Naive B cell (primary cell): ENCODE measurements at regions not wholly inside any gene's neighbourhood (a gene's known extent, or its start where the extent isn't known, plus 50 kb on each side); places are given as distances from the start of the nearest gene placed in this dataset.
A peak's percentile ranks its signal among the peaks of the same experiment; 100 is the strongest.

Source experiments
- ATAC-seq, 2 donors: fragments of 150-1000 bp; cut with Tn5 transposase; 2 replicates each; pipeline ENCODE4 v1.10.0; 2021; ENCODE audit warnings: low read depth in 2 of 2, mild to moderate bottlenecking in 2 of 2, moderate library complexity in 2 of 2
- DNase-seq: peaks from one replicate; pipeline ENCODE4 v3.0.0; 2022
- H3K27ac Mint-ChIP-seq, 6 donors: one replicate each; pipeline ENCODE4 v1.8.0; 2020 to 2022; ENCODE audit warnings: mild to moderate bottlenecking in 6 of 6, mixed read lengths in 6 of 6, moderate library complexity in 5 of 6, inconsistent platforms in 2 of 6
- H3K27me3 Mint-ChIP-seq, 3 donors: one replicate each; pipeline ENCODE4 v1.8.0; 2021 to 2022; ENCODE audit warnings: mixed read lengths in 3 of 3, mild to moderate bottlenecking in 1 of 3
- H3K36me3 Mint-ChIP-seq, 2 donors: one replicate each; pipeline ENCODE4 v1.8.0; 2020 to 2022; ENCODE audit warnings: mixed read lengths in 2 of 2, inconsistent platforms in 1 of 2, mild to moderate bottlenecking in 1 of 2
- H3K4me1 Mint-ChIP-seq, 3 donors: one replicate each; pipeline ENCODE4 v1.8.0; 2020 to 2022; ENCODE audit warnings: mixed read lengths in 3 of 3, inconsistent platforms in 1 of 3, mild to moderate bottlenecking in 1 of 3, moderate library complexity in 1 of 3
- H3K4me3 Mint-ChIP-seq, 8 donors: one replicate each; pipeline ENCODE4 v1.8.0; 2020 to 2022; ENCODE audit warnings: mild to moderate bottlenecking in 8 of 8, mixed read lengths in 8 of 8, moderate library complexity in 8 of 8, inconsistent platforms in 2 of 8
- H3K9me3 Mint-ChIP-seq, 7 donors: one replicate each; pipeline ENCODE4 v1.8.0; 2020 to 2022; ENCODE audit warnings: mixed read lengths in 7 of 7, mild to moderate bottlenecking in 5 of 7, inconsistent platforms in 2 of 7, moderate library complexity in 1 of 7

GRCh38 chr1:192418552-192419285 lies 101.9 kb downstream of the RGS21 start:
- Mint-ChIP-seq H3K36me3 (no peaks in the 10 kb centered on the region), H3K4me3 (no peak overlapping the region), H3K27ac (no peak overlapping the region), H3K4me1 (no peaks in the 10 kb centered on the region), H3K27me3 (peaks cover 0 to 12% (median 0%) of the 10 kb centered on the region in 3 donors), H3K9me3 (peaks cover 0 to 2% (median 0%) of the 10 kb centered on the region in 7 donors)
- ATAC-seq (no peak), DNase-seq (no peak)

GRCh38 chr1:192430644-192431043 lies 113.9 kb downstream of the RGS21 start:
- Mint-ChIP-seq H3K4me3 (no peak overlapping the region), H3K27me3 (peaks cover 0 to 4% (median 0%) of the 10 kb centered on the region in 3 donors), H3K9me3 (peaks cover 4 to 24% (median 17%) of the 10 kb centered on the region in 7 donors), H3K27ac (no peak overlapping the region), H3K4me1 (no peaks in the 10 kb centered on the region), H3K36me3 (peaks cover 0 to 8% of the 10 kb centered on the region in 2 donors)
- no peak for DNase-seq
- no peak for ATAC-seq

- peaks cover 0 to 8% (median 0%) of the 10 kb centered on the region in 3 donors for H3K27me3 Mint-ChIP-seq
- DNase-seq (no peak), ATAC-seq (no peak)
- peaks cover 0 to 11% (median 8%) of the 10 kb centered on the region in 7 donors for H3K9me3 Mint-ChIP-seq
- H3K36me3 Mint-ChIP-seq, result peaks cover 0 to 8% of the 10 kb centered on the region in 2 donors
- H3K4me3 Mint-ChIP-seq, result no peak overlapping the region
- H3K4me1 Mint-ChIP-seq, result no peaks in the 10 kb centered on the region
- peak overlapping the region in 1 of 6 donors; percentile 83 for H3K27ac Mint-ChIP-seq
Observed at GRCh38 chr1:192435704-192436103, 118.9 kb downstream of the RGS21 start.

GRCh38 chr1:192436441-192437078 lies 119.8 kb downstream of the RGS21 start:
- Mint-ChIP-seq H3K27me3 (peaks cover 0 to 16% (median 0%) of the 10 kb centered on the region in 3 donors), H3K4me1 (no peaks in the 10 kb centered on the region), H3K36me3 (peaks cover 0 to 4% of the 10 kb centered on the region in 2 donors), H3K9me3 (peaks cover 0 to 8% (median 2%) of the 10 kb centered on the region in 7 donors), H3K4me3 (no peak overlapping the region), H3K27ac (no peak overlapping the region)
- ATAC-seq (no peak), DNase-seq (no peak)

- Mint-ChIP-seq H3K36me3 (no peaks in the 10 kb centered on the region), H3K27me3 (peaks cover 0 to 20% (median 0%) of the 10 kb centered on the region in 3 donors), H3K9me3 (no peaks in the 10 kb centered on the region), H3K4me3 (no peak overlapping the region), H3K4me1 (no peaks in the 10 kb centered on the region), H3K27ac (no peak overlapping the region)
- DNase-seq, result no peak
- no peak for ATAC-seq
Observed at GRCh38 chr1:192438737-192439136, 121.9 kb downstream of the RGS21 start.

GRCh38 chr1:192439373-192440025 lies 122.7 kb downstream of the RGS21 start:
- no peaks in the 10 kb centered on the region for H3K36me3 Mint-ChIP-seq
- DNase-seq (no peak), ATAC-seq (no peak)

GRCh38 chr1:192441492-192441891 lies 124.7 kb downstream of the RGS21 start:
- no peaks in the 10 kb centered on the region for H3K9me3 Mint-ChIP-seq
- no peak overlapping the region for H3K4me3 Mint-ChIP-seq
- H3K36me3 Mint-ChIP-seq, result no peaks in the 10 kb centered on the region
- no peak overlapping the region for H3K27ac Mint-ChIP-seq
- H3K27me3 Mint-ChIP-seq, result peaks cover 0 to 20% (median 4%) of the 10 kb centered on the region in 3 donors
- H3K4me1 Mint-ChIP-seq, result no peaks in the 10 kb centered on the region
- DNase-seq (no peak), ATAC-seq (no peak)

More at GRCh38 chr1:192439373-192440025, 122.7 kb downstream of the RGS21 start:
- Mint-ChIP-seq H3K4me3 (no peak overlapping the region), H3K4me1 (no peaks in the 10 kb centered on the region), H3K27ac (no peak overlapping the region), H3K9me3 (no peaks in the 10 kb centered on the region), H3K27me3 (peaks cover 0 to 20% (median 0%) of the 10 kb centered on the region in 3 donors)

GRCh38 chr1:192442736-192443135 lies 125.9 kb downstream of the RGS21 start:
- no peak overlapping the region for H3K27ac Mint-ChIP-seq
- no peaks in the 10 kb centered on the region for H3K36me3 Mint-ChIP-seq
- peaks cover 0 to 16% (median 4%) of the 10 kb centered on the region in 3 donors for H3K27me3 Mint-ChIP-seq

GRCh38 chr1:192443616-192444015 lies 126.8 kb downstream of the RGS21 start:
- Mint-ChIP-seq H3K27ac (no peak overlapping the region), H3K27me3 (peaks cover 0 to 19% (median 11%) of the 10 kb centered on the region in 3 donors), H3K36me3 (no peaks in the 10 kb centered on the region), H3K4me1 (no peaks in the 10 kb centered on the region), H3K9me3 (no peaks in the 10 kb centered on the region), H3K4me3 (no peak overlapping the region)
- DNase-seq (no peak), ATAC-seq (no peak)

More at GRCh38 chr1:192442736-192443135, 125.9 kb downstream of the RGS21 start:
- Mint-ChIP-seq H3K4me1 (no peaks in the 10 kb centered on the region), H3K4me3 (no peak overlapping the region), H3K9me3 (no peaks in the 10 kb centered on the region)
- no peak for ATAC-seq
- no peak for DNase-seq

- no peaks in the 10 kb centered on the region for H3K36me3 Mint-ChIP-seq
- no peaks in the 10 kb centered on the region for H3K4me1 Mint-ChIP-seq
- no peak for DNase-seq
- ATAC-seq, result no peak
- H3K4me3 Mint-ChIP-seq, result no peak overlapping the region
- H3K27ac Mint-ChIP-seq, result no peak overlapping the region
- no peaks in the 10 kb centered on the region for H3K9me3 Mint-ChIP-seq
- H3K27me3 Mint-ChIP-seq, result peaks cover 7 to 35% (median 11%) of the 10 kb centered on the region in 3 donors
Observed at GRCh38 chr1:192445241-192445640, 128.4 kb downstream of the RGS21 start.

- no peak overlapping the region for H3K27ac Mint-ChIP-seq
- no peak for ATAC-seq
- no peaks in the 10 kb centered on the region for H3K9me3 Mint-ChIP-seq
- H3K27me3 Mint-ChIP-seq, result peaks cover 7 to 38% (median 11%) of the 10 kb centered on the region in 3 donors
- peak; percentile 28 for DNase-seq
- no peak overlapping the region for H3K4me3 Mint-ChIP-seq
- H3K4me1 Mint-ChIP-seq, result no peaks in the 10 kb centered on the region
- H3K36me3 Mint-ChIP-seq, result no peaks in the 10 kb centered on the region
Observed at GRCh38 chr1:192445839-192446489, 129.2 kb downstream of the RGS21 start.

- no peaks in the 10 kb centered on the region for H3K4me1 Mint-ChIP-seq
- H3K9me3 Mint-ChIP-seq, result no peaks in the 10 kb centered on the region
- H3K36me3 Mint-ChIP-seq, result no peaks in the 10 kb centered on the region
- peaks cover 7 to 40% (median 17%) of the 10 kb centered on the region in 3 donors for H3K27me3 Mint-ChIP-seq
- H3K27ac Mint-ChIP-seq, result no peak overlapping the region
- ATAC-seq, result no peak
- no peak for DNase-seq
- no peak overlapping the region for H3K4me3 Mint-ChIP-seq
Observed at GRCh38 chr1:192448026-192448578, 127.5 kb upstream of the RGS1 start.

- Mint-ChIP-seq H3K36me3 (no peaks in the 10 kb centered on the region), H3K27ac (no peak overlapping the region), H3K27me3 (peaks cover 15 to 58% (median 23%) of the 10 kb centered on the region in 3 donors), H3K9me3 (no peaks in the 10 kb centered on the region), H3K4me1 (no peaks in the 10 kb centered on the region), H3K4me3 (no peak overlapping the region)
- DNase-seq (no peak), ATAC-seq (no peak)
Observed at GRCh38 chr1:192453360-192453992, 122.1 kb upstream of the RGS1 start.
